GM18867 (cell line): ENCODE measurements at regions not wholly inside any gene's neighbourhood (a gene's known extent, or its start where the extent isn't known, plus 50 kb on each side); places are given as distances from the start of the nearest gene placed in this dataset.
"Not testable (repeated sequence)": the region's sequence is repeated elsewhere in the genome, so short reads cannot be mapped to it uniquely, and the experiment has no call there.

Experiments used
- ATAC-seq: cut with Tn5 transposase; IDR thresholded peaks from one replicate; pipeline ENCODE4 v1.9.1; 2021; ENCODE audit warnings: mild to moderate bottlenecking, moderate library complexity; ENCODE audit not compliant: unreplicated experiment

DNA sequence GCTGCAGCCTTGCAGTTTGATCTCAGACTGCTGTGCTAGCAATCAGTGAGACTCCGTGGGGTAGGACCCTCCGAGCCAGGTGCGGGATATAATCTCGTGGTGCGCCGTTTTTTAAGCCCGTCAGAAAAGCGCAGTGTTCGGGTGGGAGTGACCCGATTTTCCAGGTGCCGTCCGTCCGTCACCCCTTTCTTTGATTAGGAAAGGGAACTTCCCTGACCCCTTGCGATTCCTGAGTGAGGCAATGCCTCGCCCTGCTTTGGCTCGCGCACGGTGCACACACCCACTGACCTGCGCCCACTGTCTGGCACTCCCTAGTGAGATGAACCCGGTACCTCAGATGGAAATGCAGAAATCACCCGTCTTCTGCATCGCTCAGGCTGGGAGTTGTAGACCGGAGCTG is 203.2 kb downstream of the SNCAIP start:
- not testable (repeated sequence) for ATAC-seq

DNA sequence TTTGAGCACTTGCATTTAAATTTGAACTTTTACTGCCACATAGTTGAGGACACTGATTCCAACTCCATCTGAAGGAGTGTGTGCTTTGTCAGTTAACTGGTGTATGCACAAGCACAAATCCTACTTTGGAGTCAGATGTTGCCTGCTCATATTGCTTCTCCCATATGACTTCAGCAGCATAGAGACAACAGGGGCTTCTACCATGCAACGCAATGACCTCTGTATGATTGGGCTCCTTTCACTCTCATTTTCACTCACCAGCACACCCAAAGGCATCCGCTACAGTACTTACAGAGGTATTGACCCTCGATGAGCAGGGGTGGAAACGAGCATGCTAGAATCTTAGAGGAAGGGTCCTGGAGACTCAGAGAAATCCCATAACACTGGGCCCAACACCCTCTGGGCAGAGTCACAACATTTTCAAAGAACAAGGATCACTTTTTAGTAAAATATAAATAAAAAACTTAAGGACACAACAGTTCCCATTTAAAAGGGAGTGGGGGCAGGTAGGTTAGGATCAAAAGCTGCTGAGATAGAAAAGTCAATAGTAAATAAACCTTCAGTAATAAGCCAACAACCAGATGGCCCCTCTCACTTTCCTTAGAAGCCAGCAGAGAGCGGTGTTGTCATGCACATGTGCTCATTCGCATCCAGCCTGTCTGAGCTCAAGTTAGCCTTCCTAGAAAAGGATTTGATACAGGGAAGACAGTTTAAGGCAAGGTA is 203.8 kb downstream of the SNCAIP start:
- ATAC-seq: peak; percentile 85

- no peak for ATAC-seq
Measured at GRCh38 chr5:122516432-122516743, 204.4 kb downstream of the SNCAIP start.

DNA sequence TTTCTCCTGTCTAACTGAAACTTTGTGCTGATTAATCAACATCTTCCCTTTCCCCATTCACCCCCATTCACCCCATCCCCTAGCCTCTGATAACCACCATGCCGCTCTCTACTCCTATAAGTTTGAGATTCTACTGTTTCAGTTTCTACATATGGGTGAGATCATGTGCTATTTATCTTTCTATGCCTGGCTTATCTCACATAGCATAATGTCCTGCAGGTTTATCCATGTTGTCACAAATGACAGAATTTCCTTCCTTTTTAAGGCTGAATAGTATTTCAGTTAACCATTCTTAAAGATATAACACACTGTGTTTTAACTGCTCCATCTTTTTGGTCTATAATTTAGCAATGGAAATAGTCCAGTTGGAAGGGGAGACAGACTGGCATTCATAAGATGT is 205.1 kb downstream of the SNCAIP start:
- no peak for ATAC-seq

- ATAC-seq: no peak
Measured at GRCh38 chr5:122523776-122524175, 211.7 kb downstream of the SNCAIP start.

DNA sequence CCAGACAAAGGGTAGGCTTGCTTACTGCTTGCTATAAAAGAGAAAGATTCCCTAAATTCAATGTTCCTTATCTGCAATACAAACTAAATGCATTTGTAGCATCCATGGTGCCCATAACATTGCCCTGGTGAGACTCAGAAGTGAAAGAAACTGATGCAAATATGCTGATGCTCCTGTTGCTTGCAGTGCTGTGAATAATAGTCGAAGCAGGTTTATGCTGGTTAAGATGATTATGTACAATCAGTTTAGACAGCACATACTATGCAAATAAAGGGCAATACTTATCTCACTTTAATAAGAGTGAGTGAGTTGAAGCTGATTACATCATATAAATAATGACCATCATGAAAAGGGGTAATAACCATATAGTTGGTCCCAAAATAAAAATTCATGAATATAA is 215.5 kb downstream of the SNCAIP start:
- ATAC-seq: no peak

DNA sequence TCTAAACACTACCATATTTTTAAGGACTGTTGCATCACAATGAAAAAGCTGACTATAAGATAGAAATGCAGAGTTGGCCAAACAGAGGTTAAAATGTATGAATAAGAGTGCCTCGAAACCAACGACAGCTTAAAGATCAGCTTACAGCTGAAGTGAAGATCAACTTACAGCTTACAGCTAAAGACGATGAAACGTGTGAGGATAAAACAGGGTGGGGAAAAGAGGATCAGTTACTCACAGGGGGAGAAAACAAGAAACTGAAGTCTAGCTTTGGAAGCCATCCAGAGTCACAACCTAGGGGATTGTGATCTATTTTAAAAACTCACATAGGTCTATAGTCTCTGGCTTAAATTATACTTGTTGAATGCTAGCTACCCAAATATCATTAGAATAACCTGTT is 220.0 kb downstream of the SNCAIP start:
- ATAC-seq: no peak

GRCh38 chr5:122533825-122534224 is 221.8 kb downstream of the SNCAIP start:
- ATAC-seq: no peak

- ATAC-seq: no peak
Measured at GRCh38 chr5:122534829-122535228, 222.8 kb downstream of the SNCAIP start.

DNA sequence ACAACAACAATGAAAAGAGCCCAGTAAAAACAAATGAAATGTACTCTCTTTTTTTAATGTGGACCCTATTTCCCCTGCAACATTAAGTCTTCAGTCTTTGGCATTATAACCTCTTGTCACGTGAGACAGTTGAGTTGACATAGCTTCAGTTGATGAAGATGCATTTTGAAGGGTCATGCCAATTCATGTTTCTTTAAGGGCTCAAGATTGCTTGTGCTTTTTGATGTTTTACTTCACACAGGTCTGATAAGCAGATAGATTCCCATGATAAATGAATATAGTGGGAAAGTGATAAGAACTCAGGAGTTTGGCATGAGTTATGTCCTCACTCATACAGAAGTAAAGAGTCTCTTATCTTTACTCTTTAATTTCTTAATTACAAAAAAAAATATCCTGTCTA is 229.4 kb downstream of the SNCAIP start:
- ATAC-seq: no peak

DNA sequence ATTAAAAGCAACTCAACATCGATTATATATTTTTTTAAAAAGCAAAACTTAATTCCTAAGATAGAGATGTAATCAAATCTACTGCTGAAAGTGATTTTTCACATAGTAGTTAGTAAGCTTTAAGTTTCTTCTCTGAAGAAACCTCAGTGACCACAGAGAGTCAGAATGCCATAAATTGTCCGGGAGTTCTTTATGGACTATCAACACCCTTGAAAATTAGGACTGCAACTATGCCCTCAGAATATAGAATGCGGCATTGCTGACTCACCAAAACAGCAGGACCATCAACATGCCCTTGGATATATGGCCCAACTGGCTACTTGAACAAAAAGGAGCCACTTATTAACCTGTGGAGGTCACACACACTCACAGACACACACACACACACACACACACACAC is 228.9 kb upstream of the SNX2 start:
- ATAC-seq: no peak

GRCh38 chr5:122547219-122547618 is 227.7 kb upstream of the SNX2 start:
- ATAC-seq: no peak

DNA sequence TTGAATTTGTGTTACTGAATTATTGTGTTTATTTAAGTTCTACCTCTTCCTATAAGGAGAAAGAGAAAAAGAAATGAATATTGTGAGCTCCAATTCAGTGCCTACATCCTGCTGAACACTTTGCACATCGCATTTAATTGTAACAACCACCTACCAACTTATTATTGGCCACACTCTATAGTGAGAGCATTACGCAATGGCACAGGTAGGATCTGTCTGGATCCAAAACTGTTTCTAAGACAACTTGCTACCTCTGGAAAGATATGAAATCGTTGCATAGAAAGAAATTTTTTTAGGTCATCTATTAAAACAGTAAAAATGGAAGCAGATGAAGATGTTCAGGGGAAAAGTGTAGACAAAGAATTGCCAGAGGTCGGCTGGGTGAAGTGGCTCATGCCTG is 227.2 kb upstream of the SNX2 start:
- no peak for ATAC-seq

- no peak for ATAC-seq
Measured at GRCh38 chr5:122559676-122560075, 215.2 kb upstream of the SNX2 start.

DNA sequence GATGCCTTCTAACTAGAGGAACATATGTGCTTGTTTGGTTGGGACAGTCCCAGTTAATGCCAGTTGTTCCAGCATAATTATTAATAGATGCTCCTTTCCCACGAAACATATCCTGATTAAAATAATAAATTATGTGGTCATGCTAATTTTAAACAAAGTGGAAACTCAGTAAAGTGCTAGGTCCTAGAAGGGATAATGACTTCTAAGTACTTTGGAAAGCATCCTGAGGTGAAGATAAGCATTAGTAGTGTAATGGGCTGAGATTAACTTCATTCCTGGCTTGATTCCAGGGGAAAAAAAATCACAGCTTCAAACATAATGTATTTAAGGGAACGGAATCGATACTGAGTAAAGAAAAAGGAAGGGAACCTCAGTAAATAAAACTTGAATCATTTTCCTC is 213.7 kb upstream of the SNX2 start:
- ATAC-seq: no peak

- ATAC-seq: no peak
Measured at GRCh38 chr5:122565331-122565730, 209.5 kb upstream of the SNX2 start.

DNA sequence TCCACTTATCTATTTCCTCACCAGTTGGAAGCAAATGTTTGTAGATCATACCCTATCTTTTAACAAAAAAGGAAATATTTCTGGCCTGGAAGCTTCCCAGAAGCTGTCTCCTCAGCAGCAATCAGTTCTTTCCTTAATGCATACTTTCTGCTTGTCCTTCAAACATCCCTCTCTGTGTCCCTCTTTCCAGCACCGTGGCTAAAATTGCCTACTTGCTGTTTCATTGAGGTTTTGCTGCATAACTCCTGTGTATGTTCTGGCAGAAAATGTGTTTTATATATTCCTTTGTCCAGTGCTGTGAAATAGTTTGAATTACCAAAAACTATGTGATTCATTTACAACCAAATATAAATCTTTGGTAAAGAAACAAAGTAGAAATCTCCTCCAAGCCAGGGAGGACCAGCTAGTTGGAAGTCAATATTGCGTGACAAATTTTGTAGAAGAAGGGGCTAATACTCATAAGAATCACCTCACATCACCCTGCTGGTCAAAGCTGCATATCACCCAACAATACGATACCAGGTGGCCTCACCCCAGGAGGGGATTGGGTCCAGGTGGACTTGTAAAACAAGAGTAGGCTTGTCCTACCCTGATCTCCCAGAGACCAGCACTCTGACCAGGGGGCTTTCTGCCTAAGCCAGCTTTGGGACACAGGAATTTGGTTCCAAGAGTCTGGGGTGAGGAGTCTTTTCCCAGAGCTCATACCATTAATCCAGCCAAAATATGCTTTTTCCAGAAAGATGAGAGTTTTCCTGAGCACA is 198.4 kb upstream of the SNX2 start:
- no peak for ATAC-seq

DNA sequence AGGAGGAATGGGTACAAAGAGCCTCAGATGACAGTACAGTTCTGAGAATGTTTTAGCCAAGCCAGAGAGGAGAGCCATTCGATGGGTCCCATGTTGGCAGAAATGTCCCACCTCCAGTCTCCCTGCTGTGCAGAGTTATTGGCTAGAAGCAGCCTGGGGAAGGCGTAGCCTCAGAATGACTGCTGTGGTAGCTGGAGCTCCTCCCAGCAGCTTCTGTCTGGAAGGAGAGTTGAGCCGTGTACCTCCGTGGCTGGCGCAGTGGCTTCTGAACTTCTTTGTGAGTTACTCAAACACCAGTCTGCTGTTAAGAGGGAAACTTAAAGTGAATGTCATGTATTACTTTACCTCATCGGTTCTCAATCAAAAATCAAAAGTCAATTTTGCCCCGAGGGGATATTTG is 193.3 kb upstream of the SNX2 start:
- no peak for ATAC-seq

DNA sequence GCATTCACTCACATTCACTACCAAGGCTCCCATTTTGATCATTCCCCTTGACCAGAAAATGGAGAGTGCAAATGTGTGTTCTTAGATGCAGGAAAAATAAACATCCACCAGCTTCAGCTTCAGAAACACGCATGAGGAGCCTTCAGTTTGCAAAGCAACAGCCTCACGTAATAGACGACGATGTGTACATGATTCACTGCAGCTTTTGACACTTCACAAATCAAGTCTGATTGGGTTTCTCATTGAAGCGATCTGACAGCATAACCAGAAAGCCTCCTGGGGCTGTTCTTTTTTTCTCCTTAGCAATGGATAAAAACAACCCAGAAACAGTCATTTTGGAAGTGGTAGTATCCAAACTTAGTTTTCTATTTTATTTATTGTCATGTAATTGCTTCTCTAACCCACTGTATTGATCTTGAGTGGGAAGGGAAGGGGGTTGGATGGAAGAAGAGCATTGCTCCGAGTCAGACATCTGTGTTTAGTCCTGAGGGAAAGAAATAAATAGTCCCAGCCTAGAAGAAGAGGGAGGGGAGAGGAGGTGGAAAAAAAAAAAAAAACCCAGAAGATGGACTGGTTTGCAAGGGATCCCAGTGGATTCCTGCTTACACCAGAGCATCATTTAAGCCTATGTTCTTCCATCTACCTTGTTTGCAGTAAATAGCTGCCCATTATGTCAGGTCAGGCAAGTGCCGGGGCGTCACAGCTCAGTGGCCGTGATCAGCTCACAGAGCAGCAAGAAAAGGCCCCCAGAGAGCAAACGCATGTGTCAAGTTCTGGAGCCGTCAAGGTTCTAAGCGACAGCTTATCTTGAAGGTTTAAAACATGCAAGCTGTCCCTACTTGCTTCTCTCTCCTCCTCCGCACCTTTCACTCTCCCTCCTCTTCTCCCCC is 190.2 kb upstream of the SNX2 start:
- no peak for ATAC-seq

DNA sequence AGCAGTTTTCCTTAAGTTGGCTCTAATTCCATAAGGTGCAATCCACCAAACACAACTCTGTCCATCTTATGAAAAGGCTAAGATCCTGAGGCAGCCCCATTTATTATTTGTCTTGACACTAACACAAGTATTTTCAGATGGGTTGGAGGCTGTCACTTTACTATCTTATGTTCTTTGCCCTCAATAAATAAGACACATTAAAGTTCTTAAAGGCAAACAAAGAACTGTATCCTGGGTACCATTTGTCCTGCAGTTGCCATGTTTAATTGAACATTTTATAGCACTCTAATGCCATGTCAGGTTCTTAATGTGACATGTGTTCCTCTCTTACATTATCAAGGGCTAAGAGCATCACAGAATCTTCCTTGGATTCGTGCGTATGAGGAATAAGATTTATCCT is 189.5 kb upstream of the SNX2 start:
- ATAC-seq: no peak

GRCh38 chr5:122586351-122586750 is 188.5 kb upstream of the SNX2 start:
- no peak for ATAC-seq

- no peak for ATAC-seq
Measured at GRCh38 chr5:122591828-122592227, 183.1 kb upstream of the SNX2 start.
